MM.1S (cell line): ENCODE measurements at regions not wholly inside any gene's neighbourhood (a gene's known extent, or its start where the extent isn't known, plus 50 kb on each side); places are given as distances from the start of the nearest gene placed in this dataset.

Experiments used
- EZH2 ChIP-seq: fragments of 300-600 bp; sonication (generic); optimal IDR thresholded peaks from 2 replicates; pipeline ENCODE3; 2017; ENCODE audit warnings: low read depth, mild to moderate bottlenecking, antibody characterized with exemption, low read length, mixed read lengths
- EZH2phosphoT487 ChIP-seq: fragments of 300-600 bp; sonication (generic); IDR thresholded peaks from 2 replicates; pipeline ENCODE4 v1.6.1; 2018; ENCODE audit warnings: antibody characterized with exemption, low read length
- TF ChIP-seq, protein P1 (sequence below): fragments of 300-600 bp; sonication (generic); IDR thresholded peaks from 2 replicates; pipeline ENCODE4 v1.5.1; 2016; ENCODE audit warnings: antibody characterized with exemption, low read length, mixed read lengths

DNA sequence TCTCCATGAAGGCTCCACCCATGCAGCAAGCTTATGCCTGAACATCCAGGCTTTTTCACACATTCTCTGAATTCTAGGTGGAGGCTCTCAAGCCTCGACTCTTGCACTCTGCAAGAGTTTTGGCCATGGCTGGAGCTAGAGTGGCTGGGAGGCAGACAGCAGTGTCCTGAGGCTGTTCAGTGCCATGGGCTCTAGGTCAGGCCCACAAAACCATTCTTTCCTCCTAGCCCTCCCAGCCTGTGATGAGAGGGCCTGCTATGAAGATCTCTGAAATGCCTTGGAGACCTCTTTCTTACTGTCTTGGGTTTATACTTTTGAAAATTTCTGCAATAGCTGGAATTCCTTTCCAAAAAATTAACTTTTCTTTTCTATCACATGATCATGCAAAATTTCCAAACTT is 210.7 kb downstream of the RND3 start:
- TF ChIP-seq, protein P1, sequence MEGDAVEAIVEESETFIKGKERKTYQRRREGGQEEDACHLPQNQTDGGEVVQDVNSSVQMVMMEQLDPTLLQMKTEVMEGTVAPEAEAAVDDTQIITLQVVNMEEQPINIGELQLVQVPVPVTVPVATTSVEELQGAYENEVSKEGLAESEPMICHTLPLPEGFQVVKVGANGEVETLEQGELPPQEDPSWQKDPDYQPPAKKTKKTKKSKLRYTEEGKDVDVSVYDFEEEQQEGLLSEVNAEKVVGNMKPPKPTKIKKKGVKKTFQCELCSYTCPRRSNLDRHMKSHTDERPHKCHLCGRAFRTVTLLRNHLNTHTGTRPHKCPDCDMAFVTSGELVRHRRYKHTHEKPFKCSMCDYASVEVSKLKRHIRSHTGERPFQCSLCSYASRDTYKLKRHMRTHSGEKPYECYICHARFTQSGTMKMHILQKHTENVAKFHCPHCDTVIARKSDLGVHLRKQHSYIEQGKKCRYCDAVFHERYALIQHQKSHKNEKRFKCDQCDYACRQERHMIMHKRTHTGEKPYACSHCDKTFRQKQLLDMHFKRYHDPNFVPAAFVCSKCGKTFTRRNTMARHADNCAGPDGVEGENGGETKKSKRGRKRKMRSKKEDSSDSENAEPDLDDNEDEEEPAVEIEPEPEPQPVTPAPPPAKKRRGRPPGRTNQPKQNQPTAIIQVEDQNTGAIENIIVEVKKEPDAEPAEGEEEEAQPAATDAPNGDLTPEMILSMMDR, result no peak
- TF ChIP-seq EZH2phosphoT487 (no peak), EZH2 (no peak)
